Spleen (tissue), 11 donors: ENCODE measurements at regions not wholly inside any gene's neighbourhood (a gene's known extent, or its start where the extent isn't known, plus 50 kb on each side); places are given as distances from the start of the nearest gene placed in this dataset.
A peak's percentile ranks its signal among the peaks of the same experiment; 100 is the strongest.

ENCODE experiments used
- DNase-seq: peaks from one replicate; pipeline ENCODE4 v3.0.0-alpha.2; 2020
- H3K27ac ChIP-seq, 8 donors: fragments of 200-600 bp; sonication (generic) in 7 of 8; 1 replicate in 4 of 8; 2 replicates in 4 of 8; pipeline versions ENCODE4 v1.5.0 to v1.8.0; 2016 to 2021; ENCODE audit warnings: inconsistent platforms in 4 of 8, mild to moderate bottlenecking in 4 of 8, moderate library complexity in 1 of 8
- H3K27me3 ChIP-seq, 7 donors: fragments of 200-600 bp; sonication (generic) in 6 of 7; replicated peaks in 1 of 7; 1 replicate in 4 of 7; 2 replicates in 3 of 7; pipeline versions ENCODE4 v1.5.0 to v1.8.0; 2016 to 2021; ENCODE audit warnings: inconsistent platforms in 3 of 7, mild to moderate bottlenecking in 1 of 7
- H3K36me3 ChIP-seq, 6 donors: fragments of 200-600 bp; sonication (generic) in 5 of 6; 1 replicate in 4 of 6; 2 replicates in 2 of 6; pipeline versions ENCODE4 v1.5.0 to v1.8.0; 2016 to 2021; ENCODE audit warnings: inconsistent platforms in 2 of 6
- H3K4me1 ChIP-seq, 6 donors: fragments of 200-600 bp; sonication (generic) in 5 of 6; 1 replicate in 3 of 6; 2 replicates in 3 of 6; pipeline versions ENCODE4 v1.5.0 to v1.8.0; 2016 to 2021; ENCODE audit warnings: inconsistent platforms in 3 of 6
- H3K4me3 ChIP-seq, 8 donors: fragments of 200-600 bp; sonication (generic) in 7 of 8; 1 replicate in 4 of 8; 2 replicates in 4 of 8; pipeline versions ENCODE4 v1.5.0 to v1.8.0; 2016 to 2021; ENCODE audit warnings: inconsistent platforms in 4 of 8, mild to moderate bottlenecking in 4 of 8, moderate library complexity in 2 of 8
- H3K9me3 ChIP-seq, 8 donors: fragments of 200-600 bp; sonication (generic) in 7 of 8; 1 replicate in 4 of 8; 2 replicates in 4 of 8; pipeline versions ENCODE4 v1.5.0 to v1.8.0; 2016 to 2021; ENCODE audit warnings: inconsistent platforms in 4 of 8
- POLR2A ChIP-seq, 3 donors: fragments of 450-650 bp; IDR thresholded peaks; one replicate each; pipeline ENCODE4 v1.5.1; 2017; ENCODE audit warnings: antibody characterized with exemption in 3 of 3, mild to moderate bottlenecking in 1 of 3
- POLR2AphosphoS5 ChIP-seq, 3 donors: sonication (generic); formaldehyde crosslinking; IDR thresholded peaks; one replicate each; pipeline ENCODE4 v1.5.1; 2017; ENCODE audit warnings: antibody characterized with exemption in 3 of 3
- whole genome bisulfite sequencing, 5 donors: extraction: QIAGEN DNeasy Blood & Tissue Kit in 3 of 5; methylation state at CpG; one replicate each; pipeline versions ENCODE4 v1.1.5 to v1.1.7; 2013 to 2018; 5-methylcytosine and 5-hydroxymethylcytosine counted together
- intact Hi-C: fragments of 100-400 bp; cut with DNase I; formaldehyde crosslinking; loops from one replicate; pipeline ENCODE4 v1.15.0; 2023; ENCODE audit warnings: low total_unique reads
- TF ChIP-seq, protein P1 (sequence below), 11 experiments: fragments of 200-600 bp in 7 of 11; fragments of 450-650 bp in 4 of 11; sonication (generic) in 4 of 11; IDR thresholded peaks in 8 of 11; conservative IDR thresholded peaks in 3 of 11; 1 replicate in 7 of 11; 2 replicates in 4 of 11; pipeline versions ENCODE4 v1.4.0 to v1.8.0; 2016 to 2021; ENCODE audit warnings: antibody characterized with exemption in 11 of 11, inconsistent platforms in 4 of 11, mild to moderate bottlenecking in 1 of 11
- donor health status: healthy with polysubstance abuse.
- donor health status: DM: no; HTN: no; CAD: no; lungs with moderate emphysema.
- donor health status: DM: no; HTN: no; CAD: no.
- donor health status: Bipolar disorder and iron deficiency.
- donor health status: healthy.
- donor health status: DM: no; HTN: no; CAD: no.
- donor health status: DM: yes; HTN: yes; CAD: no.

DNA sequence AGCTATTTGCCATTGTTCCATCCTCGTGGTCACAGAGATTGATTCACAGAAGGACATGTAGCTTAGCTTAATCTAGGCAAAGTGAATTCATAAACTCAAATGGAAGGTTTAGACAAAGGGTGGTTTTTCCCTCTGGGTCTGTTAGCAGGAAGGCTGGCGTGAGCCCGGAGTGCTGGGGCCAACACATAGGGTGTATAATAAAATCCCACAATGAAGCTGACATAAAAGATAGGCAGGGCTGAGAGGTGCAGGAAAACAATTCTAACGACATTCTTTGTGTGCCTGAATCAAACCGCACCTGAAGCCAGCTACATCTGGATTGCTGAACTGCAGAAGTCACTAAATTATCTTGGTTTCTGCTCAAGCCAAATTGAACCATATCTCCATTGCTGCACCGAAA lies 173.9 kb downstream of the MAF start:
- TF ChIP-seq, protein P1, sequence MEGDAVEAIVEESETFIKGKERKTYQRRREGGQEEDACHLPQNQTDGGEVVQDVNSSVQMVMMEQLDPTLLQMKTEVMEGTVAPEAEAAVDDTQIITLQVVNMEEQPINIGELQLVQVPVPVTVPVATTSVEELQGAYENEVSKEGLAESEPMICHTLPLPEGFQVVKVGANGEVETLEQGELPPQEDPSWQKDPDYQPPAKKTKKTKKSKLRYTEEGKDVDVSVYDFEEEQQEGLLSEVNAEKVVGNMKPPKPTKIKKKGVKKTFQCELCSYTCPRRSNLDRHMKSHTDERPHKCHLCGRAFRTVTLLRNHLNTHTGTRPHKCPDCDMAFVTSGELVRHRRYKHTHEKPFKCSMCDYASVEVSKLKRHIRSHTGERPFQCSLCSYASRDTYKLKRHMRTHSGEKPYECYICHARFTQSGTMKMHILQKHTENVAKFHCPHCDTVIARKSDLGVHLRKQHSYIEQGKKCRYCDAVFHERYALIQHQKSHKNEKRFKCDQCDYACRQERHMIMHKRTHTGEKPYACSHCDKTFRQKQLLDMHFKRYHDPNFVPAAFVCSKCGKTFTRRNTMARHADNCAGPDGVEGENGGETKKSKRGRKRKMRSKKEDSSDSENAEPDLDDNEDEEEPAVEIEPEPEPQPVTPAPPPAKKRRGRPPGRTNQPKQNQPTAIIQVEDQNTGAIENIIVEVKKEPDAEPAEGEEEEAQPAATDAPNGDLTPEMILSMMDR (IDR thresholded peaks at IDR 0.05 in 8 of 11, conservative IDR thresholded peaks at IDR 0.05 in 3 of 11): no peak
- TF ChIP-seq POLR2A (IDR thresholded peaks at IDR 0.05): no peak
- TF ChIP-seq POLR2AphosphoS5 (IDR thresholded peaks at IDR 0.05): no peak
- H3K4me1 ChIP-seq: no peaks in the 10 kb centered on the region
- WGBS, 5 donors: 89 to 94% (median 94%) methylated on average over 6 of the region's 6 CpGs
- no peak overlapping the region for H3K4me3 ChIP-seq
- no peak overlapping the region for H3K27ac ChIP-seq
- H3K9me3 ChIP-seq: no peaks in the 10 kb centered on the region
- DNase-seq: no peak
- H3K36me3 ChIP-seq: no peaks in the 10 kb centered on the region
- intact Hi-C loops: no loop called here
- H3K27me3 ChIP-seq: no peaks in the 10 kb centered on the region

DNA sequence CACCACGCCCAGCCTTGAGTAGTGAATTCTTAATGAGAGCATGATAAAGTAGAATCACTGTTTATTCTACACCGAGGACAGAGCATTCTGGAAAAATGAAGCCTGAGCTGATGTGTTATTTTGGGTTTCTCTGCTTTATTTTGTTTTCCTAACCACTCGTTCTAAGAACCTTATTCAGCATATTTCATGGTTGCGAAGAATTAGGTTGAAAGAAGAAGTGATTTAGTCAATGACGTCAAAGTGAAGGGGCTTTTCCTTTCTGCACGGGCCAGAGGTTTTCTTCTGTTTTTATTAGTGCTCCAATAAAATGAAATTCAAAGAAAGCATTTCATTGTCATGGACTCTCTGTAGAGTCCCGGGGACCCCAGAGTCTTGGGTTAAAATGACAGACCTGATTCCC lies 178.5 kb downstream of the MAF start:
- TF ChIP-seq, protein P1 (IDR thresholded peaks at IDR 0.05 in 8 of 11, conservative IDR thresholded peaks at IDR 0.05 in 3 of 11): no peak
- TF ChIP-seq POLR2AphosphoS5 (IDR thresholded peaks at IDR 0.05) (no peak), POLR2A (IDR thresholded peaks at IDR 0.05) (no peak)
- Histone ChIP-seq H3K9me3 (no peaks in the 10 kb centered on the region), H3K27ac (peak overlapping the region in 1 of 8 donors; percentile 44), H3K27me3 (peaks cover 0 to 8% (median 0%) of the 10 kb centered on the region in 7 donors), H3K36me3 (no peaks in the 10 kb centered on the region), H3K4me3 (no peak overlapping the region), H3K4me1 (peaks cover under 1 to 29% (median 24%) of the 10 kb centered on the region in 6 donors)
- WGBS, 5 donors: 74 to 86% (median 79%) methylated on average over 7 of the region's 7 CpGs
- intact Hi-C loops: no loop called here
- DNase-seq: no peak

DNA sequence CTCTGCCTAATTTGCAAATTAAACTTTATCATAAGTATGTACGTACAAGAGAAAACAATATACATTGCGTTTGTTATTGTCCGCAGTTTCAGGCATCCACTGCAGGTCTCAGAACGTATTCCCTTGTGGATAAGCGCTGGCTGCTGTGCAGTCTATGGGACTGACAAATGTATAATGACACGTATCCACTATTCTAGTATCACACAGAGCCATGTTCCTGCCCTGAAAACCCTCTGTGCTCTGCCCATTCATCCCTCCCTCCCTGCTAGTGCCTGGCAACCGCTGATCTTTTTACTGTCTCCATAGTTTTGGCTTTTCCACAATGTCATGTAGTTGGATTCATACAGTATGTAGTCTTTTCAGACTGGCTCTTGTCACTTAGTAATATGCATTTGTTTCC lies 179.4 kb downstream of the MAF start:
- Histone ChIP-seq H3K4me3 (no peak overlapping the region), H3K9me3 (no peaks in the 10 kb centered on the region), H3K36me3 (no peaks in the 10 kb centered on the region), H3K27ac (no peak overlapping the region), H3K27me3 (peaks cover 0 to 8% (median 0%) of the 10 kb centered on the region in 7 donors), H3K4me1 (peaks cover 6 to 38% (median 33%) of the 10 kb centered on the region in 6 donors)
- DNase-seq: no peak
- 86 to 95% (median 93%) methylated on average over 7 of the region's 7 CpGs for WGBS, 5 donors
- intact Hi-C loops: no loop called here
- TF ChIP-seq, protein P1 (IDR thresholded peaks at IDR 0.05 in 8 of 11, conservative IDR thresholded peaks at IDR 0.05 in 3 of 11): no peak
- TF ChIP-seq POLR2A (IDR thresholded peaks at IDR 0.05) (no peak), POLR2AphosphoS5 (IDR thresholded peaks at IDR 0.05) (no peak)

DNA sequence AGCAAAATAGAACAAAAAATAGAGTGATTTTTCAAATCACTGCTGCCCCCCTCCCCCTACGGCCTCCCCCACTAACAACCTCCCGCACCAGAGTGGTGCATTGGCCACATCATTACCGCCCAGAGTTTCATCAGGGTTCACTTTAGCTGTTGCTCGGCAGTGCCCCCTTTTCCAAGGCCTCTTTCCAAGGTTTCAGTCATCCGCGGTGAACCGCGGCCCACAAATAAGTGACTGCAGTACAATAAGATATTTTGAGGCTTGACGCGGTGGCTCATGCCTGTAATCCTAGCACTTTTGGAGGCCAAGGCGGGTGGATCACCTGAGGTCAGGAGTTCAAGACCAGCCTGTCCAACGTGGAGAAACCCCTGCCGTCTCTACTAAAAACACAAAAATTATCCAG lies 180.0 kb downstream of the MAF start:
- intact Hi-C loops: no loop called here
- DNase-seq: no peak
- no peaks in the 10 kb centered on the region for H3K36me3 ChIP-seq
- no peak overlapping the region for H3K4me3 ChIP-seq
- no peak for TF ChIP-seq POLR2A (IDR thresholded peaks at IDR 0.05)
- TF ChIP-seq, protein P1 (IDR thresholded peaks at IDR 0.05 in 8 of 11, conservative IDR thresholded peaks at IDR 0.05 in 3 of 11): no peak
- 90 to 98% (median 92%) methylated on average over 13 of the region's 13 CpGs for WGBS, 5 donors
- no peak overlapping the region for H3K27ac ChIP-seq
- no peaks in the 10 kb centered on the region for H3K9me3 ChIP-seq
- H3K27me3 ChIP-seq: peaks cover 0 to 8% (median 0%) of the 10 kb centered on the region in 7 donors
- H3K4me1 ChIP-seq: peaks cover 6 to 44% (median 36%) of the 10 kb centered on the region in 6 donors
